AG09319 (cell line): ENCODE measurements at regions not wholly inside any gene's neighbourhood (a gene's known extent, or its start where the extent isn't known, plus 50 kb on each side); places are given as distances from the start of the nearest gene placed in this dataset.
A peak's percentile ranks its signal among the peaks of the same experiment; 100 is the strongest.

Experiments
- DNase-seq: peaks from one replicate; pipeline ENCODE4 v3.0.0-alpha.2; 2010; ENCODE audit warnings: low read depth; ENCODE audit errors: extremely low read depth
- CTCF ChIP-seq: IDR thresholded peaks from 2 replicates; pipeline ENCODE4 v1.5.1; 2011; ENCODE audit warnings: low read depth, mild to moderate bottlenecking, inconsistent platforms, low read length, moderate library complexity

- DNase-seq, result no peak
Measured at GRCh38 chr1:80225510-80225909, 1219.0 kb upstream of the ADGRL4 start.

GRCh38 chr1:80221319-80221718 lies 1214.8 kb upstream of the ADGRL4 start:
- TF ChIP-seq CTCF, result no peak
- no peak for DNase-seq

More at GRCh38 chr1:80225510-80225909, 1219.0 kb upstream of the ADGRL4 start:
- TF ChIP-seq CTCF, result no peak

GRCh38 chr1:80218112-80218511 lies 1211.6 kb upstream of the ADGRL4 start:
- peak; percentile 66 for TF ChIP-seq CTCF
- no peak for DNase-seq

- TF ChIP-seq CTCF, result peak; percentile 74
- peak; percentile 28 for DNase-seq
Measured at GRCh38 chr1:80217377-80217986, 1211.0 kb upstream of the ADGRL4 start.

DNA sequence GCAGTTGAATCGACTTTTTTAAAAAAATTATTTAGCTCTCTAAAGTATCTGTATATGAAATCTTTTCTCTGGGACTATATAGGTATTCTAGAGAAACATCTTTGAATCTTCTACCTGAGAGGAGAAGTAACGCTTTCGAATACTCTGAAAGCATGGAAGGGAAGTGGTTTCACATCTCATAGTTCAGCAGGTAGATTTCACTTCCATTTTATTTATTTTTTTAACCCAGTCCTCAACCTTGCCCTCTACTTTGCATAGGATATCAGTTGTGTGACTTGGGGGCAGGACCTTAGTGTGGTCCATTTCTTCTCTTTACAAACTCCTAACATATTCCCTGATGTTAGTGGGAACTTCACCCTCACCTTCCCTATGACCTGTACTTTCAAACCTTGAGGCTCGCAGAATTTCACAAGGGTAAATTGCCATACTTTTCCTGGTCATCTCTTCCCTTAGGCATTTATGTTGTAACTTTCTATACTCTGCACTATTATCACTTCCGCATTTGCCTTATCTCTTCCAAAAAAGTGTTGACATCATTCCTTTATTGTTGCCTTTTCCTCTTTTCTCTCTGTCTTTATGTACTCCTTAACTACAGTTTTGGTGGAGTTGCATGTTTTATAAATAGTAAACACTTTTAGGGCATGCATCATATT lies 1208.5 kb upstream of the ADGRL4 start:
- TF ChIP-seq CTCF, result no peak
- DNase-seq, result no peak

DNA sequence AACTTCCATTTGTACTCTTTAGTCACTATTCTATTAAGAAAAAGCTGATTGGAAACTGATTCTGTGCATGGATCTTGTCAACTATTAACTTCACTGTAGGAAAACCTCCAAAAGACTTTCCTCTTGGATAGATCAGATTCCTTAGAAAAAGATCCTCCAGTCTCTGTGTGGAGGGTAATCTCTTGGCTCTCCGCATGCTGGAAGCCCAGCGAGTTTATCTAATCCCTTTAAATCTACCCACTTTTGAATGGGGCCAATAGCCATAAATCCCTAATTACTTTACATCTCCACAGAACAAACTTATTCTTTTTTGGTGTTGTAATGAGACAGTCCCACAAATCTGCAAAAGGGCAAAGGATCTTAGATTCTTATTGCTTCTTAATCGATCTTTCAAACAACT lies 1206.4 kb upstream of the ADGRL4 start:
- TF ChIP-seq CTCF, result no peak
- no peak for DNase-seq

DNA sequence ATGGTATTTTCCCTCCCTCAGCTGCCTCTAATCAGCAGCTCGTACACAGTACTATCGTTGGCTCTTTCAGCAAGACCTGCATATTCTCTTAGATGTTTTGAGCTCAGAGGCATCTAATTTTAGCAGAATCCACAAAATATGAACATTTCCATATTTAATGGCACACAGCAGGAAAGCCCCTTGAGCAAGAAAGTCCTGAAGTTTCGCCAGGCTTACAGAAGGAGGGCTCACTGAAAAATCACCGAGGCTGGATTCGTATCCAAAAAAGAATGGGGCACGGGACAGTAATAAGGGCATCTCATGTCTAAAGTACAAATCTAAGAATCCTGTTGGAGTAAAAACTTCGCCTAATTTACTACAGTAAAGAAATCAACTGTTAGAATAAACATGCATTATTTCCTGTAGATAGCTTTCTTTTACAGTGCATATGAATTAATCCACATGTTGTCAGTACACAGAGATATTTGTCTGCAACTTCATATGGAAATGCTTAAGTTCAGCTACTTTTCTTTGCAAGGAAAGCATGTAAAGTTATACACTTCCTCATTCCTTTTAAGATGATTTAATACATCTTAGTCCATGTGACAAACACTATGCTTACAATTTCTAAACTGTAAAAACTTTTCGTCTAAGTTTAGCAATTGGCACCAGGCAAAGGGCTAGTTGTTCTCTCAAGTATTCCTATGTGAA lies 1205.3 kb upstream of the ADGRL4 start:
- no peak for TF ChIP-seq CTCF
- DNase-seq, result no peak
